ENCODE measurements at regions not wholly inside any gene's neighbourhood (a gene's known extent, or its start where the extent isn't known, plus 50 kb on each side); places are given as distances from the start of the nearest gene placed in this dataset.

- no peak for TF ChIP-seq CTCF (IDR thresholded peaks at IDR 0.05; ENCODE audit: low read depth, low read length)
- no peak for TF ChIP-seq EZH2phosphoT487 (IDR thresholded peaks at IDR 0.05; ENCODE audit: low read depth)
Measured at GRCh38 chr16:87165885-87166284, 151.3 kb downstream of the C16orf95 start.
